HUES48 (cell line): ENCODE measurements at regions not wholly inside any gene's neighbourhood (a gene's known extent, or its start where the extent isn't known, plus 50 kb on each side); places are given as distances from the start of the nearest gene placed in this dataset.
"Not testable (repeated sequence)": the region's sequence is repeated elsewhere in the genome, so short reads cannot be mapped to it uniquely, and the experiment has no call there.

Source experiments
- H3K27ac ChIP-seq: one replicate; pipeline ENCODE4 v1.7.0; 2013; ENCODE audit warnings: low read depth, low read length, inconsistent platforms
- H3K27me3 ChIP-seq: 2 replicates; pipeline ENCODE4 v1.6.1; 2013; ENCODE audit warnings: mild to moderate bottlenecking, low read length; ENCODE audit not compliant: control insufficient read depth, insufficient read depth
- H3K36me3 ChIP-seq: 2 replicates; pipeline ENCODE4 v1.6.1; 2013; ENCODE audit warnings: low read length; ENCODE audit not compliant: control insufficient read depth, insufficient read depth
- H3K4me1 ChIP-seq: 2 replicates; pipeline ENCODE4 v1.6.1; 2013; ENCODE audit warnings: mild to moderate bottlenecking, low read length; ENCODE audit not compliant: control insufficient read depth, insufficient read depth
- H3K4me3 ChIP-seq: 2 replicates; pipeline ENCODE4 v1.5.1; 2013; ENCODE audit warnings: mild to moderate bottlenecking, low read depth, low read length
- H3K9ac ChIP-seq: 2 replicates; pipeline ENCODE4 v1.6.1; 2013; ENCODE audit warnings: mild to moderate bottlenecking, low read depth, low read length, moderate library complexity
- H3K9me3 ChIP-seq: 2 replicates; pipeline ENCODE4 v1.6.1; 2013; ENCODE audit warnings: low read length; ENCODE audit not compliant: control insufficient read depth, insufficient read depth

DNA sequence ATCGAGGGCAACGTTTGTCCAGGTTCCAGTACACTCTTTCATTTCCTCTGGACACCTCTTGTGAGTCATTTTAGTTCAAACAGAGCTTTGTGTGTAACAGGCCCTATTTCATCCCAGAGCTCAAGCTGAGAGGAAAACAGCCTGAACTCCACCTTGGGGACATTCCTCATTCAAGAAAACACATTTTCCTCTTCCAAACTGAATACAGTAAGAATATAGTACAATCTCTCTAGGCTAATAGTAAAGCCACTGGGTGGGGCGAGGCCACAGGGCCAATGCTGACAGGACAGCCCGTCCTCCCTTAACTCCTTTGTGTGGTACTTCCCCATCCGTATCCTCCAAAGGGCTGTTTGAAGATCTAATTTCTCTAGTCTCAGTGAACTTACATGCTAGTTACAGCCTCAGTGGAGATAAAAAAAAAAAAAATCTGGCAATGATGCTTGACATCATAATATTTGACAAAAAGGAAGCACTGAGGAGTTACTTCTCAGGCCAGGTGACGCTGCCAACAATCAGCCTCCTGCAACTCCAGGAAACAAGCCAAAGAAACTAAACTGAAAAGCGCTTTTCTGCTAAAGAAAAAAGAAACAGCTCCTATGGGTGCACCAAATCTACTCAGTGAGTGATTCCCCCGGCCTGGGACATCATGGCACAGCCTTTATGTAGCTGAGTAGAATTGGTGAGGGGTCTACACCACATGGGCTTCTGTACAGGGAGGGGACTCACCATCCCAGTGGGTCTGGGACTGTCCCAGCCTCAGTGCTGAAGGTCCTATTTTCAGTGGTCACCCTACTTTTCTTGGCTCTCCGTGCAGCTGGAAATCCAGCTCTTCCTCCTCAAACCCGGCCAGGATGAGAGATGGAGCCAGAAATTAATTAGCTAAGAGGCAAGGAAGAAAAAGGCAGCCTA, 238.2 kb upstream of the NEBL start:
- peaks cover 2% of the 10 kb centered on the region; the same call in 1 of the 2 replicates for H3K4me1 ChIP-seq
- H3K9me3 ChIP-seq = no peaks in the 10 kb centered on the region
- no peaks in the 10 kb centered on the region for H3K27me3 ChIP-seq
- no peak overlapping the region for H3K27ac ChIP-seq
- H3K4me3 ChIP-seq = no peak overlapping the region
- no peaks in the 10 kb centered on the region for H3K36me3 ChIP-seq
- no peak overlapping the region for H3K9ac ChIP-seq

DNA sequence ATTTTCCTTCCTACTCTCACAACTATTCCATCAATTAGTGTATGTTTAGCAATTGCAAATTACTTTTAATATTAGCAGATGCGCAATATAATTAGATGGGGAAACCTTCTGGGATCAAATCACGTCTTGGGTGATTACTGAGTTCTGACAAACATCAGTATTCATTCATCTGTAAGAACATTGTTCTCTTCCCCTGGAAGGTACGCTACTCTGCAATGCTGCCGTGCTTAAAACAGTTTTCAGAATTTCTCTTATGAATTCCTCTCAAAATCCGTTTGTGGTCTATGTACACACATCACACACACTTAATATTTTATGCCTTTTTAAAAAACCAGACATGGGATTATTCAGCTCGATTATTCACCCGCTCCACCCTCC, 237.5 kb upstream of the NEBL start:
- no peak overlapping the region for H3K9ac ChIP-seq
- H3K27ac ChIP-seq = no peak overlapping the region
- H3K36me3 ChIP-seq = no peaks in the 10 kb centered on the region
- no peaks in the 10 kb centered on the region for H3K27me3 ChIP-seq
- H3K9me3 ChIP-seq = no peaks in the 10 kb centered on the region
- no peak overlapping the region for H3K4me3 ChIP-seq
- H3K4me1 ChIP-seq = peaks cover 8% of the 10 kb centered on the region

DNA sequence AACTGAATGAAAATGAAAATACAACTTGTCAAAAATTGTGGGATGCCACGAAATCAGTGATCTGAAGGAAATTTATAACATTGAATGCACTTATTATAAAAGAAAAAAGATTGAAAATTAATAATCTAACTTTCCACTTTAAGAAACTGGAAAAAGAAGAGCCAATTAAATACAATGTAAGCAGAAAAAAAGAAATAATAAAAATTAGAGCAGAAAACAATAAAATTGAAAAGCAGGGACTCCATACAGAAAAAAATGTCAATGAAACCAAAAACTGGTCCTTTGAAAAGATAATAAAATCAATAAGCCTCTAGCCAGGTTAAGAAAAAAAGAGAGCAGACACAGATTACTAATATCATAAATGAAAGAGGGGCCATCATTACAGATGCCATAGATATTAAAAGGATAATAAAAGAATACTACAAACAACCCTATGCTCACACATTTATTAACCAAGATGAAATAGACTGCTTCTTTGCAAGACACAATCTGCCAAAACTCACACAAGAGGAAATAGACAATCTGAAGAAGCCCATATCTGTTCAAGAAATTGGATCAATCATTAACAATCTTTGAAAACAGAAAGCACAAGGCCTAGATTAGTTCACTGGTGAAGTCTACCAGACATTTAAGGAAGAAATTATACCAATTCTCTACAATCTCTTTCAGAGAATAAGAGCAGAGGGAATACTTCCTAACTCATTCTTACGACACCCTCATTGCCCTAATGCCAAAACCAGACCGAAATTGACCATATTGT, 233.8 kb upstream of the NEBL start:
- H3K4me1 ChIP-seq = peaks cover 16% of the 10 kb centered on the region
- H3K4me3 ChIP-seq = no peak overlapping the region
- H3K27me3 ChIP-seq = no peaks in the 10 kb centered on the region
- no peak overlapping the region for H3K9ac ChIP-seq
- H3K36me3 ChIP-seq = no peaks in the 10 kb centered on the region
- H3K27ac ChIP-seq = no peak overlapping the region
- no peaks in the 10 kb centered on the region for H3K9me3 ChIP-seq

DNA sequence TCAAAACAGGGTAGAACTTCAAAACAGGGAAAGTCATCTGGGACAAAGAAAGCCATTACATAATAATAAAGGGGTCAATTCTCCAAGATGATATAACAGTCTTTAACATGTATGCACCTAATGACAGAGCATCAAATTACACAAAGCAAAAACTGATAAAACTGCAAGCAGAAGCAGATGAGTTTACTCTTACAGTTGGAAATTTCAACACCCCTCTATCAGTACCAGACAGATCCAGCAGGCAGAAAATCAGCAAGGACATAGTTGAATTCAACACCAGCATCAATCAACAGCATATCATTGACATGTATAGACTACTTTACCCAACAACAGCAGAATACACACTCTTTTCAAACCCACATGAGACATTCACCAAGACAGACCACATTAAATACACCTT, 233.0 kb upstream of the NEBL start:
- Histone ChIP-seq H3K4me1 (peaks cover 16% of the 10 kb centered on the region), H3K27ac (no peak overlapping the region), H3K27me3 (no peaks in the 10 kb centered on the region), H3K36me3 (no peaks in the 10 kb centered on the region), H3K9me3 (no peaks in the 10 kb centered on the region), H3K9ac (no peak overlapping the region), H3K4me3 (no peak overlapping the region)

DNA sequence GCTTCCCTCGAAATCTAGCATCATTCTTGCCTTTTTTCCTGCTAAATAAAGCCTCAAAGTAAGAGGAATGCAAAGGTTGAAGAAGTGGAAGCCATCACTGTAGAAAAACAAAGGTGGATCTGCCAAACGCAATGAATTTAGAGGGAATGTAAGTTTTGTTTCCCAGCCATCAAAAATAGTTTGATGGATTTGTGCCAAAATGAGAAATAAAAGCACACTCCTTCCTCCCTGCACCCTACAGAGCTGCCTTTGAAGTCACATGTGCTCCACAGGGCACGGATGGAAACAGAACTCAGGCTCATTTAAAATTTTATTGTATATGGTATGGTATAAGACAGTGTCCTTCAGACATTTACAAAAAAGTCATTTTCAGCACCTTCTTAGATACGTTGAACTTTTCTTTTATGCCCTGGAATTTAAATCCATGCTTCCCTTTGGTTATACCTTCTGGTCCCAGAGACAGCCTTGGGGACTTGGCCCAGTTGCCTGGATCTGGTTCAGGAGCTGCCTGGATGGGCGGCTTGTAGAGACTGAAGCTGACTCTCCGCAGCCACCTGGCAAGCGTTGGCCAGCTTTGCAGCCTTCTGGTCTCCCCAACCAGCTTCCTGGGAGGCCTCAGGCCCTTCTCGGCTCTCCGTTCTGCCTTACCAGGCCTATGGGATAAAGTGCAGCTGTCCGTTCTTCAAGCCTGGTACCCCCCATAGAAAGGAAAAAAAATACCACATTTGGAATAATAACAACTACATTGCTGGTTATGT, 228.5 kb upstream of the NEBL start:
- H3K4me1 ChIP-seq = peaks cover 16% of the 10 kb centered on the region
- H3K27me3 ChIP-seq = no peaks in the 10 kb centered on the region
- no peak overlapping the region for H3K27ac ChIP-seq
- no peak overlapping the region for H3K9ac ChIP-seq
- H3K9me3 ChIP-seq = no peaks in the 10 kb centered on the region
- H3K36me3 ChIP-seq = no peaks in the 10 kb centered on the region
- H3K4me3 ChIP-seq = no peak overlapping the region

DNA sequence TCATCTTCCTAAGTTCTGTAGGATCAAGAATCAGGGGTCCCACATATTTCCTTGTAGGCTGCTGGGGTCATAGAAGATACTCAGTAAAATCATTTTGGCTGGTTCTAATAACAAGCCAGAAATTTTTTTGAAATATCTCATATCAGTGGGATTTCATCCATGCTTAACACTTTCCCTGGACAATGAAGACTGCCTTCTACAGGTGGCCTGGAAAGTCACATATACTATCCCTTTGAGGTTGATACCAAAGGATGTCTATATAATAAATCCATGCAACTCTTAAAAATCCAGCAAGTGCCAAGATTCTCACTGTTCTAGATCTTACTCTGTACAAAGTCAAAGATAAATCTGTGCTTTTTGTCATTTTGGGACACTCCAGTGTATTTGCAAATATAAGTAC, 225.8 kb upstream of the NEBL start:
- Histone ChIP-seq H3K27ac (no peak overlapping the region), H3K4me1 (no peaks in the 10 kb centered on the region), H3K4me3 (no peak overlapping the region), H3K9ac (no peak overlapping the region), H3K9me3 (no peaks in the 10 kb centered on the region), H3K36me3 (no peaks in the 10 kb centered on the region), H3K27me3 (no peaks in the 10 kb centered on the region)

DNA sequence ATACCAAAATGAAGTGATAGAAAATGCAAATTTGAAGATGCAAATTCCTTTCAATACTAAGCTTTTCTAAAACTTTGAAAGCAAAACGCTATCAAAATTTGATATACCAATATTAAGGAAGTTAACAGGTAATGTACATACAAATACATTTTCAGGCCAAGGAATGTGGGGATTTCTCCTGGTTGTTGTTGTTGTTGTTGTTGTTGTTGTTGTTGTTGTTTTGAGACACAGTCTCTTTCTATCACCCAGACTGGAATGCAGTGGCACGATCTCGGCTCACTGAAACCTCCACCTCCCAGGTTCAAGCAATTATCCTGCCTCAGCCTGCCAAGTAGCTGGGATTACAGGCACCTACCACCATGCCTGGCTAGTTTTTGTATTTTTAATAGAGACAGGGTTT, 224.7 kb upstream of the NEBL start:
- H3K9me3 ChIP-seq, H3K4me1 ChIP-seq, H3K27ac ChIP-seq, H3K36me3 ChIP-seq, H3K27me3 ChIP-seq, H3K9ac ChIP-seq, H3K4me3 ChIP-seq: not testable (repeated sequence)

DNA sequence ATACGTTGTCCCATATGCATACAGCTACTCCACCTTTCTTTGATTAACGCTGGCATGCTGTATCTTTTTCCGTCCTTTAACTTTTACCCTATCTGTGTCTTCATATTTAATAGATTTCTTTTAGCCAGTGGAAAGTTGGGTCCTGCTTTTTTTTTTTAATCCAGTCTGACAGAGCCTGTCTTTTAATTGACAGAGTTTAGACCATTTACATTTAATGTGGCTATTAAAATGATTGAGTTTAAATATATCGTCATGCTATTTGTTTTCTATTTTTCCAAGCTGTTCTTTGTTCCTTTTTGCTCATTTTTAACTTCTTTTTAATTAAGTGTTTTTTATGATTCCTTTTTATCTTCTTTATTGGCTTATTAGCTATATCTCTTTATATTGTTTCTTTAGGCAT, 217.6 kb upstream of the NEBL start:
- Histone ChIP-seq H3K4me3 (no peak overlapping the region), H3K4me1 (no peaks in the 10 kb centered on the region), H3K36me3 (no peaks in the 10 kb centered on the region), H3K9ac (no peak overlapping the region), H3K27me3 (no peaks in the 10 kb centered on the region), H3K9me3 (no peaks in the 10 kb centered on the region), H3K27ac (no peak overlapping the region)

DNA sequence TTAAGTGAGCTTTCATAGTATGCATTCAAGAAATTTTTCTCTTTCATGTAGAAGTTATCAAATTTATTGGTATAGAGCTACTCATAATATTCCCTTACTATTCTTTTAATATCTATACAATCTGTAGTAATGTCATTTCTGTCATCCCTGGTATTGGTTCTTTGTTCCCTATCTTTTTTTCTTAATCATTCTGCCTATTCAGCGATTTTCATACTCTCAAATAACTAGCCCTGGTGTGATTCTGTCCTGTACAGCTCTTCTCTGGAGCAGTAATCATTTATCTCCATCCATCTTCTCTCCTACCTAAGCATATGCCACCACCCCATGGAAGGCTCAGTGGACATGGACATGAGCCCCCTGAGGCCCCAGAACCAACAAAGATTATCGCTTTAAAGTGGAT, 213.2 kb upstream of the NEBL start:
- Histone ChIP-seq H3K27ac (no peak overlapping the region), H3K9me3 (no peaks in the 10 kb centered on the region), H3K4me3 (no peak overlapping the region), H3K27me3 (no peaks in the 10 kb centered on the region), H3K9ac (no peak overlapping the region), H3K36me3 (no peaks in the 10 kb centered on the region), H3K4me1 (no peaks in the 10 kb centered on the region)

DNA sequence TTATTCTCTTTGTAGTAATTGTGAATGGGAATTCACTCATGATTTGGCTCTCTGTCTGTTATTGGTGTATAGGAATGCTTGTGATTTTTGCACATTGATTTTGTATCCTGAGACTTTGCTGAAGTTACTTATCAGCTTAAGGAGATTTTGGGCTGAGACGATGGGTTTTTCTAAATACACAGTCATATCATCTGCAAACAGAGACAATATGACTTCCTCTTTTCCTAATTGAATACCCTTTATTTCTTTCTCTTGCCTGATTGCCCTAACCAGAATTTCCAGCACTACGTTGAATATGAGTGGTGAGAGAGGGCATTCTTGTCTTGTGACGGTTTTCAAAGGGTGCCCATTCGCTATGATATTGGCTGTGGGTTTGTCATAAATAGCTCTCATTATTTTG, 209.8 kb upstream of the NEBL start:
- not testable (repeated sequence) for H3K27ac ChIP-seq, H3K9me3 ChIP-seq, H3K36me3 ChIP-seq, H3K27me3 ChIP-seq, H3K9ac ChIP-seq, H3K4me3 ChIP-seq, H3K4me1 ChIP-seq

DNA sequence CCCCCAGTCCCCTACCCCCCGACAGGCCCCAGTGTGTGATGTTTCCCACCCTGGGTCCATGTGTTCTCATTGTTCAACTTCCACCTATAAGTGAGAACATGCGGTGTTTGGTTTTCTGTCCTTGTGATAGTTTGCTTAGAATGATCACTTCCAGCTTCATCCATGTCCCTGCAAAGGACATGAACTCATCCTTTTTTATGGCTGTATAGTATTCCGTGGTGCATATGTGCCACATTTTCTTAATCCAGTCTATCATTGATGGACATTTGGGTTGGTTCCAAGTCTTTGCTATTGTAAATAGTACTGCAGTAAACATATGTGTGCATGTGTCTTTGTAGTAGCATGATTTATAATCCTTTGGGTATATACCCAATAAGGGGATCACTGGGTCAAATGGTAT, 208.2 kb upstream of the NEBL start:
- H3K36me3 ChIP-seq, H3K27ac ChIP-seq, H3K4me3 ChIP-seq, H3K9ac ChIP-seq, H3K4me1 ChIP-seq, H3K27me3 ChIP-seq, H3K9me3 ChIP-seq: not testable (repeated sequence)
